NCI-H2196 (cell line): ENCODE measurements at regions not wholly inside any gene's neighbourhood (a gene's known extent, or its start where the extent isn't known, plus 50 kb on each side); places are given as distances from the start of the nearest gene placed in this dataset.
"Not testable (repeated sequence)": the region's sequence is repeated elsewhere in the genome, so short reads cannot be mapped to it uniquely, and the experiment has no call there.

Experiments
- DNase-seq: peaks from one replicate; lab custom pipeline; 2025; ENCODE audit not compliant: unreplicated experiment; lab: John Stamatoyannopoulos, UW

- no peak for DNase-seq
These were observed 536.9 kb downstream of the RAPGEF2 start for GRCh38 chr4:159639671-159640323.

- DNase-seq, result no peak
These were observed 546.4 kb downstream of the RAPGEF2 start for GRCh38 chr4:159649237-159649636.

DNA sequence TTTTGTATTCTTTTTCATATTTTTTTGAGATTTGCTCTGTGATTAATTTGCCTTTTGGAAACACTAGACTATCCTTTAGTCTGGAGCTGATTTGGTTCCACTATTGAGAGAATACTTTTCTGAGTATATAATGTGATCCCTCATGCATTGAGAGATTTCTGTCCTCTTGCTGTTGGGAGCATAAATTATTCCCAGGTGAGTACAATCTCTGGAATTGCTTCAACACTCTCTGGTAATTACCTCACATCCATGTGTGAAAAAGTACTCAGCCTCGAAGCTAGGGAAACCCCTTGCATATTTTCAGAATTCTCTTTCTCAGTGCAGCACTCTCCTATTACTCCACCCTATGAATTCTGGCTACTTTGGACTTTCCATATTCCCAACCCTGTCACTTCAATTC lies 550.0 kb downstream of the RAPGEF2 start:
- no peak for DNase-seq

- no peak for DNase-seq
These were observed 552.7 kb downstream of the RAPGEF2 start for GRCh38 chr4:159655547-159655946.

GRCh38 chr4:159669094-159669493 lies 566.2 kb downstream of the RAPGEF2 start:
- no peak for DNase-seq

- DNase-seq, result no peak
These were observed 570.3 kb downstream of the RAPGEF2 start for GRCh38 chr4:159673221-159673620.

DNA sequence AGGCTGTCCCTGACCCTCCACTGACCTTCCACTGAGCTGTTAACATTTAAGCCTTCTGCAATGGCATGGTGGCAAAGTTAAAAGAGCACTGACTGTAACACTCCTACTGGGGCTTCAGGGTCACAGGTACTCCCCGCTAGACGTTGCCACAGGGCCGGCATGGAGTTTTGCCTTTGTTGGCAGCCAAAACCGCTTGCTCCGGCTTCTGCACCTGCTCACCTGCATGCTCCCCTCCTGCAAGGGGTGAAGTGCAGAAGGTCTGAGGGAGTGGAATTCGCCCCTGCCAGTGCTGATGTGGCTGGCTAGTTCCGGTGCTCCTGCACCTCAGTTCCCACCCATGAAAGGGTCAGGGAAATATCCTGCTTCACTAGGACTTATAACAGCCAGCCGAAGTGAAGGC lies 571.4 kb downstream of the RAPGEF2 start:
- DNase-seq, result no peak

DNA sequence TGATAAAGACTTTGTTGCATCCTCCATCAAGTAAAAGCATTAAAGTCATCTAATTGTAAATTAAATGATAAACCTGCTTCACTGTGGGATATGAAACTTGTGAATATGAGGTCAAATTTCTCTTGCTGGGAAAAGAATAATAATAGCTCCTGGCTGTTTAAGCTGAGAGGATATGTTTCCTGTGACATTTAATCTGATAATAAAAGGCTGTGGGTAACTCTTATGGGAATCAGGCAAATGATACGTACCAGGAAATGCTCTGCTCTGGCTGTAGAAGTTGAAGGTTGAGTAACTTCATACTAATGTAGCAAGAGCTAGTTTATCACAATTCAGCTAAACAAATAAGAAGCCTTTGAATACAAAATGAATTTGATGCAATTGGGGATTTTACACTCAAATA lies 574.6 kb downstream of the RAPGEF2 start:
- no peak for DNase-seq

DNA sequence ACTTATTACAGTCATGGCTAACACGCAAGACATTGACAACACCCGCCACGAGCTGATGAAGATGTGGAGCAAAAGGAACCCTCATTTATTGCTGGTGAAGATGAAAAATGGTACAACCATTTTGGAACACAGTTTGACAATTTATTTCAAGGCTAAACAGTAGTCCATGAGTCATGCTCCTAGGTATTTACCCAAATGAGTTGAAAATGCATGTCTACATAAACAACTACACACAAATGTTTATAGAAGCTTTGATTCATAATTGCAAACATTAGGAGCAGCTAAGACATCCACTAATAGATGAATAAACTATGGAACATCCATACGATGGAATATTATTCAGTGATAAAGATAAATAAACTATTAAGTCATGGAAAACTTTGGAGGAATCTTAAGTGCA lies 580.1 kb downstream of the RAPGEF2 start:
- no peak for DNase-seq

GRCh38 chr4:159684061-159684460 lies 581.2 kb downstream of the RAPGEF2 start:
- no peak for DNase-seq

DNA sequence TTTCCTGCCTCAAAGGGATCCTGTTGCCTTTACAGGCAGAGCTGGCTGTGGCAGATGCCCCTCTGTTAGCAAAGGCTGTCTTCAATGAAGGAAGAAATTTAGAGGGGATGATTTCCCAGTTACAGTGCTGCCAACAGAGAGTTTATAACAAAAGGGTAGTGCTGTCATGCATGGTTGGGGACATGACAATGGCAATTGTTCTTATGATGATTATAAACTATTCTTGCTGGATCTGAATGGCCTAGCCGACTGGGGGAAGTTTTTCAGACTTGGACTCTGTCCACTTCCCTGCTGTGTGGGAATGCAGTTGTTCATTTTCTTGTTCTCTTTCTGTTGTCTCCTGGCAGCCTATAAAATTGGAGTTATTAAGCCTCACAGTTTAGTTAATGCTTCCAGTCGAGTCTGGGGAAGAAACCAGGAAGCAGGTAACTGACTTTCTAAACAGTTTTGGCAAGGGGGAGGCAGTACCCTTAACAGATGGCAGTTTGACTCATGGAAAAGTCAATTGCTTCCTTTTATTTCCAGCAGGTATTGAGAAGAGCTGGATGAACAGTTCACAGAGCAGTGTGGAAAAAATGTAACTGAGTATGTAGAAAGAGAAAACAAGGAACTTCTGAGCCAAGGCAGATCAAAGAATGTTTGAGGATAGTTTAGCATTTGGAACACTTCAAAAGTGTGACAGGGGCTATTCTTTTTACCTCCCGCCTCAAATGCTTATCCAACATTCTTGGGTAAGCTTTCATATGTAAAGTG lies 582.6 kb downstream of the RAPGEF2 start:
- no peak for DNase-seq

- DNase-seq, result no peak
These were observed 586.6 kb downstream of the RAPGEF2 start for GRCh38 chr4:159689526-159689925.

DNA sequence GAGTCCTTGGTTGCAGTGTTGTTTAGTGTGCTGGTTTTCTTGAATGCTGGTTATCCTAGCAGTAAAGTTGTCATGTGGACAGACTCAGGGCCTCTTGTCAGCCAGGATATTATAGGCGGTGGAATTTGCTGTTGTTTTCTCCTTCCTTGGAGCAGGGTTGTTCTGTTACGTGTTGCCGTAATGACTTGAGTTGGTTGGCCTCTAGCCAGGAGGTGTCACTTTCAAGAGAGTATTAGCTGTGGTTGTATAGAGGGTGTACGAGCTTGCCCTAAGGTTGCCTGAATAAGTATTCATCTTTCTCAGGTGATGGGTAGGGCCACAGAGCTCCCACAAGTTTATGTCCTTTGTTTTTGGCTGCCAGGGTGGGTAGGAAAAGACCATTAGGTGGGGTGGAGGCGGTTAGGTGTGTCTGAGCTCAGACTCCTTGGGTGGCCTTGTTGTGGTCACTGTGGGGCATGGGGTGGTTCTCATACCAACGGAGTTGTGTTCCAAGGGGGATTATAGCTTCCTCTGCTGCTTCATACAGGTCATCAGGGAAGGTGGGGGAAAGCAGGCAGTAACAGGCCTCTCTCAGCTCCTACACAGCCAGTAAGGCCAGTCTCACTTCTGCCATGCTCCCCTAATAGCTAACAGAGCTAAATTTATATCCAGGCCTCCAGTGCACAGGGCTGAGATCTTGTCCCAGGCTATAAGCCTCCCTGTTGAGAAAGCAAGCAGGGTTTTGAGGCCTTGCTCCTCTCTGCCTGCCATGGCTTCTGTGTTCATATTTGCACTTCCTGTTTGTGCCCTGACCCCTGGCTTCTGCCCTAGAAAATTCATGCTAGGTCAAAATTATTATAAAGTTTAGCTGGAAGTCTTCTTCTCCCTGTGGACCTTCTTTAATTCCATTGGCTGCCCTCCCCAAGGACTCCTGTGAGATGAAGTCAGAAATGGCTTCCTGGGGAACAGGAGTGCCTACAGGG lies 594.7 kb downstream of the RAPGEF2 start:
- DNase-seq, result no peak

DNA sequence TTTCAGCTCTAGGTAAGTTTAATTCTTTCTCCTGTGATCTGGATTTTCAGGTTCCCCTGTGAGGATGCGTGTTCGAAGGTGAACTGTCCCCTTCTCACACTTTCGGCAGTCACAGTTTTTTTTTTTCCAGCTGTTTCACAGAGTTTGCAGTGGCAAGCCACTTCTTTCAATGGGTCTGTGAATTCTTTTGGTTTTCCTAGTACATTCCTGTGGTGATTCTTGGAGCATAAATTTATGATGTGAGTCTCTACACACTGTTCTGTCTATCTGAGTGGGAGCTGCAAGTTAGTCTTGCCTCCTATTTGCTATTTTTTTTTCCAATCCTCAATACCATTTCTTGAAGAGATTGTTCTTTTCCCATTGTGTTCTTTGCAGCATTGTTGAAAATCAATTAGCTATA lies 595.5 kb downstream of the RAPGEF2 start:
- DNase-seq, result no peak

- DNase-seq, result no peak
These were observed 599.3 kb downstream of the RAPGEF2 start for GRCh38 chr4:159702200-159702599.

DNA sequence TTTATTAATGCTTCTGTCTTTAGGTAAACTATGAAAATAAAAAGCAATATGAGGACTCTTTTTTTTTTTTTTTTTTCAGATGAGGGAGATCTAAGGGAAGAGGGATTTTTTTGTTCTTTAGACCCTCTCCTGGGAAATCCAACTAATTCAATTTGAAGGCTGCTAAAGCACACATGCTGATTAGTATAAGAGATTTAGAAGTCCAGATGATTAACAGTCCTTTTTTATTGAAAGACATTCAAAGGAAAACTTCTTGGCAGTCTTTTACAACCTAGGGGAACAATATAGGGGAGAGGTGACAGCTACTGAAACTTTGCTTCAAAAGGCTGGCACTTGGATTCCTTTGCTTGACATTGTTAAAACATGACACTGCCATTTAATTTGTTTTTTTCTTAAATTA lies 602.5 kb downstream of the RAPGEF2 start:
- DNase-seq, result no peak

DNA sequence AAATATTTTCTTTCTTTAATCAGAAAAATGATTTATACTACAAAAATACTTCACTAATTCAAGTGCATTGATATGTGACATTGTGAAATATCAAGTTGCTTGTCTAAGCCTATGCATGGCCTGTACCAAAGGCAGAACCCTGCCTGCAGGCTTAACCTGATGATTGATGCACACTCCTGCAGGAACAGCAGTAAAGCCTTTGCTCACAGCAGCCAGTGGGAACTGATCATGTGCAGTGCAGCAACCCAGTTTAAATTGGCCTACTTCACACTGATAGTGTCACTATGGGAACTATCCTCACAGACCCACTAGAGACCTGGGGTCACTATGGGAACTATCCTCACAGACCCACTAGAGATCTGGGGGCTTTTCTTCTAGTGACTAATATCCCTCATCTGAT lies 603.8 kb downstream of the RAPGEF2 start:
- DNase-seq, result no peak

DNA sequence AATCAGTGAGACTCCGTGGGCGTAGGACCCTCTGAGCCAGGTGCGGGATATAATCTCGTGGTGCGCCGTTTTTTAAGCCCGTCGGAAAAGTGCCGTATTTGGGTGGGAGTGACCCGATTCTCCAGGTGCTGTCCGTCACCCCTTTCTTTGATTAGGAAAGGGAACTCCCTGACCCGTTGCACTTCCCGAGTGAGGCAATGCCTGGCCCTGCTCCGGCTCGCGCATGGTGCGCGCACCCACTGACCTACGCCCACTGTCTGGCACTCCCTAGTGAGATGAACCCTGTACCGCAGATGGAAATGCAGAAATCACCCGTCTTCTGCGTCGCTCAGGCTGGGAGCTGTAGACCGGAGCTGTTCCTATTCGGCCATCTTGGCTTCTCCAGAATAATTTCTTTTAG lies 612.3 kb downstream of the RAPGEF2 start:
- not testable (repeated sequence) for DNase-seq

DNA sequence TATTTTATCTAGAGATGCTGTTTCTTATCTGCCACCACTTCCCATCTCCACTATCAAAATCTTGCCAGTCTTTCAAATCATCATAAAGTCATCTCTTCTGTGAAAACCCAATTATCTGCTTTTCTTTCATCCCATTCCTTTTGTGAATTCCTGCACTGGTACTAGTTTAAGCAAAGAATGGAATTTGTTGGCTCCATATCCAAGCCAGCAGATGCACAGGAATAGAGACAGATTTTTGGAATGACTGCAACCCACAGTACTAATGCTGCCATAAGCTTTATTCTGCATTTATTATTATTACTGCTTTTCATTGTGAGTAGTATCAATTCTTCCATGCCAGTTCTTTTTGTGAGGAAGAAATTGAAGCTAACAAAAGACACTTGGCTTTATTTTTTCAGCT lies 616.7 kb downstream of the RAPGEF2 start:
- DNase-seq, result no peak

- DNase-seq, result no peak
These were observed 619.2 kb downstream of the RAPGEF2 start for GRCh38 chr4:159722052-159722451.

- no peak for DNase-seq
These were observed 620.0 kb downstream of the RAPGEF2 start for GRCh38 chr4:159722918-159723317.
